M059J (cell line): ENCODE measurements at regions not wholly inside any gene's neighbourhood (a gene's known extent, or its start where the extent isn't known, plus 50 kb on each side); places are given as distances from the start of the nearest gene placed in this dataset.
A peak's percentile ranks its signal among the peaks of the same experiment; 100 is the strongest.

Experiments
- DNase-seq: peaks from one replicate; pipeline ENCODE4 v3.0.0-alpha.2; 2012; ENCODE audit warnings: low read depth

GRCh38 chr4:56240554-56241174 is 146.6 kb downstream of the AASDH start:
- no peak for DNase-seq

GRCh38 chr4:56238251-56238650 is 149.0 kb downstream of the AASDH start:
- DNase-seq: no peak

- DNase-seq: no peak
These were observed 151.6 kb downstream of the AASDH start for GRCh38 chr4:56235725-56236124.

GRCh38 chr4:56235011-56235410 is 152.3 kb downstream of the AASDH start:
- DNase-seq: no peak

GRCh38 chr4:56234098-56234497 is 153.2 kb downstream of the AASDH start:
- no peak for DNase-seq

GRCh38 chr4:56231410-56231809 is 155.9 kb downstream of the AASDH start:
- no peak for DNase-seq

- no peak for DNase-seq
These were observed 157.3 kb downstream of the AASDH start for GRCh38 chr4:56229947-56230346.

- DNase-seq: no peak
These were observed 159.9 kb downstream of the AASDH start for GRCh38 chr4:56227301-56227835.

- DNase-seq: no peak
These were observed 160.7 kb downstream of the AASDH start for GRCh38 chr4:56226579-56226978.

- DNase-seq: no peak
These were observed 162.7 kb downstream of the AASDH start for GRCh38 chr4:56224641-56225040.

GRCh38 chr4:56222514-56222913 is 164.8 kb downstream of the AASDH start:
- peak; percentile 7 for DNase-seq

GRCh38 chr4:56220261-56220660 is 167.0 kb downstream of the AASDH start:
- DNase-seq: no peak

GRCh38 chr4:56219447-56219846 is 167.8 kb downstream of the AASDH start:
- no peak for DNase-seq

- no peak for DNase-seq
These were observed 168.9 kb downstream of the AASDH start for GRCh38 chr4:56218230-56218895.

- DNase-seq: no peak
These were observed 169.9 kb downstream of the AASDH start for GRCh38 chr4:56217343-56217890.

- peak; percentile 44 for DNase-seq
These were observed 171.4 kb downstream of the AASDH start for GRCh38 chr4:56215901-56216300.

- peak; percentile 2 for DNase-seq
These were observed 172.0 kb downstream of the AASDH start for GRCh38 chr4:56215141-56215783.

GRCh38 chr4:56213543-56213942 is 173.7 kb downstream of the AASDH start:
- no peak for DNase-seq

GRCh38 chr4:56212774-56213173 is 174.5 kb downstream of the AASDH start:
- DNase-seq: no peak

- no peak for DNase-seq
These were observed 176.1 kb downstream of the AASDH start for GRCh38 chr4:56211202-56211601.

GRCh38 chr4:56210397-56210796 is 176.9 kb downstream of the AASDH start:
- DNase-seq: no peak

- no peak for DNase-seq
These were observed 177.5 kb downstream of the AASDH start for GRCh38 chr4:56209767-56210166.

- no peak for DNase-seq
These were observed 179.2 kb downstream of the AASDH start for GRCh38 chr4:56208103-56208502.
